Epithelial cell of esophagus (primary cell): ENCODE measurements at regions not wholly inside any gene's neighbourhood (a gene's known extent, or its start where the extent isn't known, plus 50 kb on each side); places are given as distances from the start of the nearest gene placed in this dataset.

Experiments
- DNase-seq: peaks from one replicate; pipeline ENCODE4 v3.0.0; 2010; ENCODE audit warnings: low read depth
- H3K4me3 ChIP-seq: 2 replicates; pipeline ENCODE4 v1.5.1; 2011; ENCODE audit warnings: mild to moderate bottlenecking, low read length, control low read depth
- CTCF ChIP-seq: IDR thresholded peaks from 2 replicates; pipeline ENCODE4 v1.5.1; 2011; ENCODE audit warnings: low read depth, mild to moderate bottlenecking, low read length, control low read depth, inconsistent platforms; ENCODE audit not compliant: insufficient read depth; ENCODE audit errors: missing control alignments

- TF ChIP-seq CTCF, result no peak
These were observed 184.8 kb upstream of the CDH4 start for GRCh38 chr20:61067221-61067620.

GRCh38 chr20:61072398-61072797 lies 179.7 kb upstream of the CDH4 start:
- TF ChIP-seq CTCF, result no peak
- DNase-seq, result no peak
- H3K4me3 ChIP-seq, result no peak overlapping the region

More at GRCh38 chr20:61067221-61067620, 184.8 kb upstream of the CDH4 start:
- DNase-seq, result no peak
- H3K4me3 ChIP-seq, result no peak overlapping the region

DNA sequence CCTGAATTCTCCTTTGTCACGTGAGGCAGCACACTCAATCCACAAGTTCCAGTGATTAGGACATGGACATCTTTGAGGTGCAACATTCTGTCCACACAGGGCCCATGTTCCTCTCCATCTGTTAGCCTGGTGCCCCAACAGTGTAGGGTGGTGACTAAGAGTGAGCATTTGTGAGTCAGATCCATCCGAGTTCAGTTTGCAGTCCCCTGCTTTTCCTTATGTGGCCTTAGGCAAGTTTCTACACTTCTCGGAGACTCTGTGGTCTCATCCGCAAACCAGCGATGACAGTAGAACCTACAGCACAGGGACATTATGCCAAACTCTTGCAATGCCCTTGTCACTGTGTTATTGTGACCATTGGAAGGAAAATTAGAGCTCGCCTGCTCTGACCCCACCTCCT lies 178.7 kb upstream of the CDH4 start:
- DNase-seq, result no peak
- no peak for TF ChIP-seq CTCF
- H3K4me3 ChIP-seq, result no peak overlapping the region

DNA sequence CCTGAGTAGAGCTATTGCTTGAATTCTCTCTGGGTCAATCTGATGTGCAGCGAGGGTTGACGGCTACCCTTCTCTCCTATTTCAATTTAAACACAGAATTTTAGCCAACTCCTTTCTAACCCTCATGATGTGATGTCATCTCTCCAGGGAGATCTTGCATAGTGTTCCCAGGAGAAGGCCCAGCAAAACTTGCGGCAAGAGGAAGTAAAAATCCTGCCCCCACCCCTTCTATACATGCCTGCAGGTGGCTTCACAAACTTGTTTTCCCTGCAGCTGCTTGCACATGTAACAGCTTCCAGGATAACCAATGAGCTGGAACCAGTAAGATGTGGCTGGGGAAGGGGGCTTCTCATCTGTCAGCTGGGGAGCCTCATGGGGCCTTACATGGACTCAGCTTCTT lies 169.3 kb upstream of the CDH4 start:
- no peak overlapping the region for H3K4me3 ChIP-seq
- TF ChIP-seq CTCF, result no peak
- DNase-seq, result no peak

- H3K4me3 ChIP-seq, result no peak overlapping the region
- no peak for TF ChIP-seq CTCF
- no peak for DNase-seq
These were observed 168.6 kb upstream of the CDH4 start for GRCh38 chr20:61083431-61083830.

- DNase-seq, result no peak
- no peak overlapping the region for H3K4me3 ChIP-seq
- no peak for TF ChIP-seq CTCF
These were observed 166.0 kb upstream of the CDH4 start for GRCh38 chr20:61086031-61086430.

- TF ChIP-seq CTCF, result no peak
These were observed 161.5 kb upstream of the CDH4 start for GRCh38 chr20:61090541-61090940.

More at GRCh38 chr20:61090541-61090940, 161.5 kb upstream of the CDH4 start:
- no peak for DNase-seq
- no peak overlapping the region for H3K4me3 ChIP-seq
